Large intestine (tissue), 3 donors: ENCODE measurements at regions not wholly inside any gene's neighbourhood (a gene's known extent, or its start where the extent isn't known, plus 50 kb on each side); places are given as distances from the start of the nearest gene placed in this dataset.
A peak's percentile ranks its signal among the peaks of the same experiment; 100 is the strongest.

Experiments used
- DNase-seq, 2 donors: peaks; one replicate each; pipeline versions ENCODE4 v3.0.0 to v3.0.0-alpha.2; 2013
- H3K27ac ChIP-seq: one replicate; pipeline ENCODE4 v1.5.1; 2013; ENCODE audit warnings: low read length
- H3K27me3 ChIP-seq: 2 replicates; pipeline ENCODE4 v1.6.1; 2013; ENCODE audit warnings: low read length; ENCODE audit not compliant: control insufficient read depth, insufficient read depth
- H3K36me3 ChIP-seq: 2 replicates; pipeline ENCODE4 v1.6.1; 2013; ENCODE audit warnings: low read length; ENCODE audit not compliant: control insufficient read depth, insufficient read depth
- H3K4me1 ChIP-seq: one replicate; pipeline ENCODE4 v1.6.1; 2013; ENCODE audit warnings: low read length; ENCODE audit not compliant: control insufficient read depth, insufficient read depth
- H3K4me3 ChIP-seq: one replicate; pipeline ENCODE4 v1.5.1; 2013; ENCODE audit warnings: low read length
- H3K9me3 ChIP-seq: one replicate; pipeline ENCODE4 v1.6.1; 2013; ENCODE audit warnings: mild to moderate bottlenecking, low read depth, low read length, moderate library complexity; ENCODE audit not compliant: control insufficient read depth
- WGBS: methylation state at CpG from one replicate; pipeline ENCODE4 v1.1.5; 2013; ENCODE audit warnings: low lambda C conversion rate; ENCODE audit not compliant: insufficient coverage; 5-methylcytosine and 5-hydroxymethylcytosine counted together

GRCh38 chr20:39894067-39894466, 795.0 kb downstream of the MAFB start:
- Histone ChIP-seq H3K27me3 (no peaks in the 10 kb centered on the region), H3K9me3 (no peaks in the 10 kb centered on the region), H3K36me3 (no peaks in the 10 kb centered on the region), H3K4me3 (no peak overlapping the region), H3K27ac (no peak overlapping the region), H3K4me1 (no peaks in the 10 kb centered on the region)
- no peak for DNase-seq
- no CpG with 5 or more reads among the region's 2 CpGs for WGBS

GRCh38 chr20:39893003-39893685, 795.9 kb downstream of the MAFB start:
- Histone ChIP-seq H3K27ac (no peak overlapping the region), H3K36me3 (no peaks in the 10 kb centered on the region), H3K9me3 (no peaks in the 10 kb centered on the region), H3K4me1 (no peaks in the 10 kb centered on the region), H3K4me3 (no peak overlapping the region), H3K27me3 (no peaks in the 10 kb centered on the region)
- WGBS = no CpG with 5 or more reads among the region's 1 CpG
- DNase-seq = no peak

GRCh38 chr20:39890697-39891096, 798.3 kb downstream of the MAFB start:
- no peak overlapping the region for H3K27ac ChIP-seq
- WGBS = no CpG with 5 or more reads among the region's 1 CpG

GRCh38 chr20:39888310-39888709, 800.7 kb downstream of the MAFB start:
- no peaks in the 10 kb centered on the region for H3K4me1 ChIP-seq
- WGBS = no CpG with 5 or more reads among the region's 2 CpGs
- no peak overlapping the region for H3K27ac ChIP-seq
- H3K27me3 ChIP-seq = no peaks in the 10 kb centered on the region
- no peaks in the 10 kb centered on the region for H3K36me3 ChIP-seq
- H3K4me3 ChIP-seq = no peak overlapping the region
- H3K9me3 ChIP-seq = no peaks in the 10 kb centered on the region
- DNase-seq = no peak

More at GRCh38 chr20:39890697-39891096, 798.3 kb downstream of the MAFB start:
- no peak overlapping the region for H3K4me3 ChIP-seq
- H3K9me3 ChIP-seq = no peaks in the 10 kb centered on the region
- DNase-seq = no peak
- no peaks in the 10 kb centered on the region for H3K36me3 ChIP-seq
- H3K4me1 ChIP-seq = no peaks in the 10 kb centered on the region
- H3K27me3 ChIP-seq = no peaks in the 10 kb centered on the region

DNA sequence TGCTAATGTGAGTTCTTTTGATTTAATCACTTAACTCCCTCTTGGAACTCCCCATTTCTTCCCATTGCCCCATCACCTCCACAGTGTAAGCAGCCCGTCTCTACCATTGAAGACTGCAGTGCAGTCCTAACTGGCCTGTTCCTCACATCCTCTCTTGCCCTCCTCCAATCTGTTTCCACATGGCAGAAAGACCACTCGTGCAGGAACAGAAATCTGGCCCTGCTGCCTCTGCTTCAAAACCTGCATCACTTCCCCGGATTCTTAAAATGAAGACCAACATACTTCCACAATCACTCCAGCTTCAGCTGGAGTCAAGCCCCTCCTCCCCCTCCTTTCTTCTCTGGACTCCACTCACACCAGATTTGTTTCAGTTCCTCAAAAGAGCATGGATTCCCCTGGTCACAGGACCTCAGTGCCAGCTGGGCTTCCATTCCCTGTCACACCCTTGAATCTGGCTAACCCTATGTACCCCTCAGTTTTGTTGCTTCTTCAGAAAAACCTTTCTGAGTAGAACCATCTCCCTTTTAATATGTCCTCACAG, 802.3 kb downstream of the MAFB start:
- no peak for DNase-seq
- Histone ChIP-seq H3K4me1 (no peaks in the 10 kb centered on the region), H3K36me3 (no peaks in the 10 kb centered on the region), H3K9me3 (no peaks in the 10 kb centered on the region), H3K27me3 (no peaks in the 10 kb centered on the region), H3K4me3 (no peak overlapping the region), H3K27ac (no peak overlapping the region)
- 100% methylated on average over 1 of the region's 3 CpGs for WGBS

- H3K4me1 ChIP-seq = no peaks in the 10 kb centered on the region
- no peaks in the 10 kb centered on the region for H3K27me3 ChIP-seq
- WGBS = 100% methylated on average over 1 of the region's 7 CpGs
- H3K27ac ChIP-seq = no peak overlapping the region
- no peaks in the 10 kb centered on the region for H3K9me3 ChIP-seq
- peak in 1 of 2 donors; percentile 45 for DNase-seq
- no peak overlapping the region for H3K4me3 ChIP-seq
- H3K36me3 ChIP-seq = no peaks in the 10 kb centered on the region
Observed at GRCh38 chr20:39885975-39886649, 802.9 kb downstream of the MAFB start.

DNA sequence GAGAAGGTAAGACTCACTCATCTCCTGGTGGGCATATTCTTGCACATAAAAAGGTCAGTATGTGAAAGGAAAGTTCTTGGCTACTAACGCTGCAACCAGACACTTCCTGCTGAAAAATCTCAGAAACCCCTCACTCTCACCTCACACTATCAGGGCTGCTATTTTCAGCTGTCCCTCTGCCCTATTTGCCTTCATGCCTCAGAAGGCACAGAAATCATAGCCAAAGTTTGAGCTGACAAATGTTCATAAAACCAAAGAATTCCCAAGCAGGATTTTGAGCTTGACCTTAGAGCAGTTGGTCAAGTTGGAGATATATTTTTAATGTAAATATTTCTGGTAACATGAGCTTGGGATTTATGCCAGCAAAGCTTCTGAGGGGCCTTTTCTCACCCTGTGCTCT, 806.2 kb downstream of the MAFB start:
- no peak for DNase-seq
- no CpG with 5 or more reads among the region's 1 CpG for WGBS
- Histone ChIP-seq H3K27ac (no peak overlapping the region), H3K4me1 (no peaks in the 10 kb centered on the region), H3K36me3 (no peaks in the 10 kb centered on the region), H3K4me3 (no peak overlapping the region), H3K27me3 (no peaks in the 10 kb centered on the region), H3K9me3 (no peaks in the 10 kb centered on the region)

DNA sequence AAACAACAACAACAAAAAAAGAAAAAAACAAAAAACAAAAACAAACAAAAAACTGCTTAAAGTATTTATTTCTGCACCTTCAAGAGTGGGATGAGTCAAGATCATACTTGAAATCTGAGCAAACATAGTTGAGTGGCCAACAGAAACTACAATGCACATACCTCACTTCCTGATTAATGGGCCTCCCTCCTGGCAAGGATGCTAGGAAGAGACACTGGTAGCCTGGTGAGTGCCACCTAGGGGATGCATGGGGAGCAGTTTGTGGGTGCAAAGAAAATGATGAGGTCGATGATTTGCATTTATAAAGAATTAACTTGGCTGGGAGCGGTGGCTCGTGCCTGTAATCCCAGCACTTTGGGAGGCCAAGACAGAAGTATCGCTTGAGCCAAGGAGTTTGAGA, 808.1 kb downstream of the MAFB start:
- Histone ChIP-seq H3K9me3 (no peaks in the 10 kb centered on the region), H3K4me1 (no peaks in the 10 kb centered on the region), H3K36me3 (no peaks in the 10 kb centered on the region), H3K4me3 (no peak overlapping the region), H3K27ac (no peak overlapping the region), H3K27me3 (no peaks in the 10 kb centered on the region)
- WGBS = 100% methylated on average over 1 of the region's 4 CpGs
- DNase-seq = no peak

DNA sequence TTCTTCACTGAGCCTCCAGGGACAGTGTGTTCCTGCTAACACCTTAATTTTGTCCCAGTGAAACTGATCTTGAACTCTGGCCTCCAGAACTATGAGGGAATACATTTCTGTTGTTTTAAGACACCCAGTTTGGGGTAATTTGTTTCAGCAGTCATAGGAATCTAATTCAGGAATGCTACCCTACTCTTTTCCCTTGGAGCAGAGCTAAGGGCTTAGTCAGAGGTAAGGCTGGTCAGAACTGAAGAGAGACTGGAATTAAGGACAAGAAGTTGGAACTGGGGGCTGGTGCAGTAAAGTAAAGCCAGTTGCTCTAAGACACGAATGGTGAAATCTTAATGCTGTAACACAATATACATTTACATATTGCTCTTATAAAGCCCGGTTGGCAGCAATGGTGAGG, 809.7 kb downstream of the MAFB start:
- no peaks in the 10 kb centered on the region for H3K36me3 ChIP-seq
- no peak for DNase-seq
- WGBS = no CpG with 5 or more reads among the region's 2 CpGs
- H3K4me3 ChIP-seq = no peak overlapping the region
- no peak overlapping the region for H3K27ac ChIP-seq
- no peaks in the 10 kb centered on the region for H3K27me3 ChIP-seq
- H3K9me3 ChIP-seq = no peaks in the 10 kb centered on the region
- H3K4me1 ChIP-seq = no peaks in the 10 kb centered on the region

DNA sequence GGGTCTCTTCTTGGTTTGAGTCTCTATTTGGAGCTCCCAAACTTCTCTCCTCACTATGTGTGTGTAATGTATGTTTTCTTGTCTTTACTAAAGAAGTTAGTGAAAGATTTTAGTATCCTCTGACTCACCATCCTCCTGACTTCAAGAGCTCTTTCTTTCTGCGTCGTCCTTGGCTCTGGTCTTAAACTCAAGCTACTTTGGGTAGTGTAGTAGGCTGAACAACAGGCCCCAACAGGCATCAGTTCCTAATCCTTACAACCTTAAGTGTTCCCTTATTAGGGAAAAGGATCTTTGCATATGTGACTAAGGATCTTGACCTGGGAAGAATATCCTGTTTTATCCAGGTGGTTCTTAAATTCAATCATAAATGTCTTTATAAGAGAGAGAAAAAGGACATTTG, 810.2 kb downstream of the MAFB start:
- Histone ChIP-seq H3K9me3 (no peaks in the 10 kb centered on the region), H3K4me3 (no peak overlapping the region), H3K4me1 (no peaks in the 10 kb centered on the region), H3K27me3 (no peaks in the 10 kb centered on the region), H3K36me3 (no peaks in the 10 kb centered on the region), H3K27ac (no peak overlapping the region)
- no CpG with 5 or more reads among the region's 2 CpGs for WGBS
- DNase-seq = no peak
